ENCODE measurements at regions not wholly inside any gene's neighbourhood (a gene's known extent, or its start where the extent isn't known, plus 50 kb on each side); places are given as distances from the start of the nearest gene placed in this dataset.
"Not testable (repeated sequence)": the region's sequence is repeated elsewhere in the genome, so short reads cannot be mapped to it uniquely, and the experiment has no call there.

- TF ChIP-seq CTCF (conservative IDR thresholded peaks at IDR 0.05); EZH2 (IDR thresholded peaks at IDR 0.05; ENCODE audit: low read depth): not testable (repeated sequence)
Measured at GRCh38 chr3:144749536-144750253, 778.1 kb downstream of the DIPK2A start.

Data from PC-9 (cell line).